Spleen (tissue), 7 donors: ENCODE measurements at regions not wholly inside any gene's neighbourhood (a gene's known extent, or its start where the extent isn't known, plus 50 kb on each side); places are given as distances from the start of the nearest gene placed in this dataset.

Source experiments
- CTCF ChIP-seq, 11 experiments: fragments of 200-600 bp in 7 of 11; fragments of 450-650 bp in 4 of 11; sonication (generic) in 4 of 11; IDR thresholded peaks in 8 of 11; conservative IDR thresholded peaks in 3 of 11; 1 replicate in 7 of 11; 2 replicates in 4 of 11; pipeline versions ENCODE4 v1.4.0 to v1.8.0; 2016 to 2021; ENCODE audit warnings: antibody characterized with exemption in 11 of 11, inconsistent platforms in 4 of 11, mild to moderate bottlenecking in 1 of 11
- POLR2A ChIP-seq, 3 donors: fragments of 450-650 bp; IDR thresholded peaks; one replicate each; pipeline ENCODE4 v1.5.1; 2017; ENCODE audit warnings: antibody characterized with exemption in 3 of 3, mild to moderate bottlenecking in 1 of 3
- donor health status: DM: no; HTN: no; CAD: no; lungs with moderate emphysema.
- donor health status: DM: no; HTN: no; CAD: no.
- donor health status: DM: no; HTN: no; CAD: no.

- TF ChIP-seq POLR2A (IDR thresholded peaks at IDR 0.05) (no peak), CTCF (IDR thresholded peaks at IDR 0.05 in 8 of 11, conservative IDR thresholded peaks at IDR 0.05 in 3 of 11) (no peak)
These were observed 283.2 kb upstream of the FOXQ1 start for GRCh38 chr6:1028723-1029122.
